ENCODE measurements at regions not wholly inside any gene's neighbourhood (a gene's known extent, or its start where the extent isn't known, plus 50 kb on each side); places are given as distances from the start of the nearest gene placed in this dataset.

GRCh38 chr2:215772634-215773563 lies 240.5 kb downstream of the MREG start:
- TF ChIP-seq CTCF (IDR thresholded peaks at IDR 0.05; ENCODE audit: borderline replicate concordance, insufficient read depth, low read depth, low read length), result no peak
- no peak overlapping the region for H3K4me3 ChIP-seq (ENCODE audit: low read depth, low read length)

GRCh38 chr2:215772003-215772402 lies 241.3 kb downstream of the MREG start:
- no peak overlapping the region for H3K4me3 ChIP-seq (ENCODE audit: low read depth, low read length)
- TF ChIP-seq CTCF (IDR thresholded peaks at IDR 0.05; ENCODE audit: borderline replicate concordance, insufficient read depth, low read depth, low read length), result no peak

GRCh38 chr2:215771241-215771640 lies 242.1 kb downstream of the MREG start:
- no peak overlapping the region for H3K4me3 ChIP-seq (ENCODE audit: low read depth, low read length)
- no peak for TF ChIP-seq CTCF (IDR thresholded peaks at IDR 0.05; ENCODE audit: borderline replicate concordance, insufficient read depth, low read depth, low read length)

DNA sequence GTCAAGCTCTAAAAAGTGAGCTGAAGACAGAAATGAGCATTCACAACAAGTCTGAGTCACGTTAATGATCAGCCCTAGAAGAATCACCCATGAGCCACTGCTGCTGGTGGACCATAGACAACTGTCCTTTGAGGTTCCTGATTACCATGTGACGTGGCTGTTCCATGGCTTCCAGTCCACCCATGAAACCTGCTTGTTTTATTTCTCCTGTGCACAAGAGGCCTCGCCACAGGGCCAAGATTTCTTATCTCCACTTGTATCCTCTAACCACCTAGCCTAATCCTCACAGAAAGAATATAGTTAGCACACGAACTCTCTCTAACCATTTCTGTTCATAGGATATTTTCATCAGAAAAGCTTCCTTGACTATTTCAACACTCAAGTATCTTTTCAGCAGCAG lies 242.7 kb downstream of the MREG start:
- H3K4me3 ChIP-seq (ENCODE audit: low read depth, low read length), result no peak overlapping the region
- no peak for TF ChIP-seq CTCF (IDR thresholded peaks at IDR 0.05; ENCODE audit: borderline replicate concordance, insufficient read depth, low read depth, low read length)

DNA sequence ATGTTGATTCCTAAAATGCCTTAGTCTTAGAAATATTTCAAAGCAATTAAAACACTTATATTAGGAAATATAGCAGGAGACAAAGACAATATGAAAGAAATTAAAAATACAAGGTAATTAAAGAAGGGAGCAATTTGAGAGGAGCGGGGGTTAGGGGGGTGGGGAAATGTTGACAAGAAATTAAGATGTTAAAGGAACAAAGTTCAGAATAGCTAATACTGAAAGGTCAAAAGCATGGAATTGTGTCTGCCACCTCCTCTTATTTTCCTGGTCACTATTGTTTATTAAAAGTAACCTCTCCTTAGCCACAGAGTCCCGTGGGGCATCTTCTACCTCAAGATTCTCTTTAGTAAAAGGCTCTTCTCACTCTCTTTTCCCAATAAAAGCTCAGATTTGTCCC lies 244.1 kb downstream of the MREG start:
- no peak overlapping the region for H3K4me3 ChIP-seq (ENCODE audit: low read depth, low read length)
- TF ChIP-seq CTCF (IDR thresholded peaks at IDR 0.05; ENCODE audit: borderline replicate concordance, insufficient read depth, low read depth, low read length), result no peak

- no peak for TF ChIP-seq CTCF (IDR thresholded peaks at IDR 0.05; ENCODE audit: borderline replicate concordance, insufficient read depth, low read depth, low read length)
- no peak overlapping the region for H3K4me3 ChIP-seq (ENCODE audit: low read depth, low read length)
Measured at GRCh38 chr2:215767625-215768024, 245.7 kb downstream of the MREG start.
